GM13977 (cell line): ENCODE measurements at regions not wholly inside any gene's neighbourhood (a gene's known extent, or its start where the extent isn't known, plus 50 kb on each side); places are given as distances from the start of the nearest gene placed in this dataset.

Experiments used
- DNase-seq: peaks from one replicate; pipeline ENCODE4 v3.0.0; 2012; ENCODE audit warnings: low spot score
- in situ Hi-C: fragments of 300-500 bp; cut with MboI; formaldehyde crosslinking; loops from one replicate; pipeline ENCODE4 v1.12.0; 2022; ENCODE audit warnings: low sequenced_read_pairs, low pct_unique_long_range_greater_than_20kb, mixed read lengths, inconsistent platforms; ENCODE audit not compliant: unreplicated experiment
- TF ChIP-seq, protein P1 (sequence below): IDR thresholded peaks from 2 replicates; pipeline ENCODE4 v1.5.1; 2012; ENCODE audit warnings: mild to moderate bottlenecking, control low read depth; ENCODE audit not compliant: insufficient read depth; ENCODE audit errors: extremely low read depth, missing control alignments

DNA sequence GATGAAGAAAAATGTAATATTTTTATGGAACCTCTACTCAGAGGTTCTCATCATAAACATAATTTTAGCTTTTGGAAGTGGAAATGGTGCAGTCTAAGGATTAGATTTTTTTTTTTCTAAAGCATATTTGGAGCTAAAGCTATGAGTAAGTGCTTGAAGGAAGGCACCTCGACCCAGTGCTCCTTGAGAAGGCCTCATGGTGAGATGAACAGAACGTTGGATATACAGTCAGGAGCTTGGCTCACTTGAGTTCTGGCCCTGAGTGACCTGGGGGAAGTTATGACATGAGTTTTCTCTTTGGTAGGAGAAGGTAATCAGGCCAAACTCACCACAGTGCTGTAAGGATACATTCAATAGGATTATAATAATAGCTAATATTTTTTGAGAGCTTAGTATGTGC is 163.3 kb downstream of the JCAD start:
- in situ Hi-C loops, result no loop called here
- TF ChIP-seq, protein P1, sequence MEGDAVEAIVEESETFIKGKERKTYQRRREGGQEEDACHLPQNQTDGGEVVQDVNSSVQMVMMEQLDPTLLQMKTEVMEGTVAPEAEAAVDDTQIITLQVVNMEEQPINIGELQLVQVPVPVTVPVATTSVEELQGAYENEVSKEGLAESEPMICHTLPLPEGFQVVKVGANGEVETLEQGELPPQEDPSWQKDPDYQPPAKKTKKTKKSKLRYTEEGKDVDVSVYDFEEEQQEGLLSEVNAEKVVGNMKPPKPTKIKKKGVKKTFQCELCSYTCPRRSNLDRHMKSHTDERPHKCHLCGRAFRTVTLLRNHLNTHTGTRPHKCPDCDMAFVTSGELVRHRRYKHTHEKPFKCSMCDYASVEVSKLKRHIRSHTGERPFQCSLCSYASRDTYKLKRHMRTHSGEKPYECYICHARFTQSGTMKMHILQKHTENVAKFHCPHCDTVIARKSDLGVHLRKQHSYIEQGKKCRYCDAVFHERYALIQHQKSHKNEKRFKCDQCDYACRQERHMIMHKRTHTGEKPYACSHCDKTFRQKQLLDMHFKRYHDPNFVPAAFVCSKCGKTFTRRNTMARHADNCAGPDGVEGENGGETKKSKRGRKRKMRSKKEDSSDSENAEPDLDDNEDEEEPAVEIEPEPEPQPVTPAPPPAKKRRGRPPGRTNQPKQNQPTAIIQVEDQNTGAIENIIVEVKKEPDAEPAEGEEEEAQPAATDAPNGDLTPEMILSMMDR, result no peak
- no peak for DNase-seq

DNA sequence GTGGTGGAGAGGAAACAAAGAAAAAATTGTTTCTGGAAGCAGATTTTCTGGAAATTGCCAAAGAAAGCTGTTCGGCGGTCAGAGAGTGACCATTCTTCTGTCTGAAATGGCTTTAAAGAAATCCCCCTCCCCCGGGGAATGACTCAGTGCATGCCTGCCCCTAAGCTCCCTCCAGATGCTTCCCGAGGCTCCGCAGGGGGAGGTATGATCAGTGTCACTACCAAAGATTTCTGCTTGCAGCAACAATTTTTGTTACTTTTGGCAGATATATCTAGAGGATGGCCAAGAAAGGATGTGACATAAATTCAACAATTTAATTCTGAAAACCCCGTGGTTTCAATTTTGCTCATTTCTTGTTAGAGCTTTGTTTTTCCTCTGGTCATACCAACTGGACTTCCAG is 163.9 kb downstream of the JCAD start:
- DNase-seq, result no peak
- in situ Hi-C loops, result no loop called here
- TF ChIP-seq, protein P1, result no peak

DNA sequence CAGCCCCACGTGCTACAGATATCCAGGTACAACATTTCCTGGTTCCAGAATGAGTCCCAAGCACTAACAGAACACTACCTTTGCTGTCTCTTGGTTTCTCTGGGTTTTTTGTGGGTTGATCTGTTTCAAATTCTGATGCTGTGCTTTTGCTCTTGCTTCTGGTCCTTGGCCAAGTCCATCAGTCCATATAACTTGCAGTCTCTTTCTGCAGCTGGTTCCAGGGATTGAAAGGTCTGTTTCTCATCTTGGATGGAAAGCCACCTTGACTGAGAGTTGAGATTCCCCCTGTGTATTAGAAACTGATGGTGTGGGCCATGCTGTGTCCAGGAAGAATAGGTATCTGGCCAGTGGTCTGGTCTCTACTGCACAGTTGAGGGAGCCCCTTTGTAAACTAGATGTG is 171.1 kb downstream of the JCAD start:
- no peak for DNase-seq
- TF ChIP-seq, protein P1, result no peak
- in situ Hi-C loops, result no loop called here

DNA sequence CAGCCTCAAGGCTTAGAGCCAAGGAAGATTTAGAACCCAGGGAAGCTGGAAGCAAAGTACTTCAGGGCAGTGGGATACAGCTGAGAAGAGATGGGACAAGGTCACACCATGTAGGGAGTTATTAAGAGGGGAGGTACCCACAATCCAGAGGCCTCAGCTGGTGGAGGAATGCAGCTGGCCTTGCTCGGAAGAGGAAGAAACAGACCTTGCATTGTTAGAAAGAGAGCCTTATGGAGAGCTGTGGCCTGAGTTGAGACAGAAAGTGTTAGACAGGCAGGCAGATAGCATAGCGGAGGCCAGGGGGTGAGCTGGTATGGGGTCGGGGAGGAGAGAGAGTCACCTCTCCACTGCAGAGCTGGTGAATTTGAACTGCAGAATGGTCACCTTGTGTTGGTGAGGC is 173.1 kb downstream of the JCAD start:
- in situ Hi-C loops, result no loop called here
- TF ChIP-seq, protein P1, result no peak
- DNase-seq, result no peak

DNA sequence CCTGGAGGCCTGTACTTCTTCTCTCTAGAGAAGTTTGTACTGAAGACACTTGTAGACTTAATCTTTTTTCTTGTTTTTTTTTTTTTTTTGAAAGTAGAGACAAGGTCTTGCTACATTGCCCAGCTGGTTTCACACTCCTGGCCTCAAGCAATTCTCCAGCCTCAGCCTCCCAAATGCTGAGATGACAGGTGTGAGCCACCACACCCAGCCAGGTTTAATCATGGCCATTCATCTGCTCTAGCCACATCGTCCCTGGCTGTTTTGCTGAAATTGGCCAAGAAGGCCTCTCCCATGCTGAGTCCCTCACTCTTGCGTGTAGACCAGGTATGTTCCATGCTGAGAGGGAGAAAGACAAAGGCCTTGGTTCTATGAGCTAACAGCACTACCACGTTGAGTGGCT is 176.2 kb downstream of the JCAD start:
- in situ Hi-C loops, result no loop called here
- no peak for DNase-seq
- TF ChIP-seq, protein P1, result no peak

DNA sequence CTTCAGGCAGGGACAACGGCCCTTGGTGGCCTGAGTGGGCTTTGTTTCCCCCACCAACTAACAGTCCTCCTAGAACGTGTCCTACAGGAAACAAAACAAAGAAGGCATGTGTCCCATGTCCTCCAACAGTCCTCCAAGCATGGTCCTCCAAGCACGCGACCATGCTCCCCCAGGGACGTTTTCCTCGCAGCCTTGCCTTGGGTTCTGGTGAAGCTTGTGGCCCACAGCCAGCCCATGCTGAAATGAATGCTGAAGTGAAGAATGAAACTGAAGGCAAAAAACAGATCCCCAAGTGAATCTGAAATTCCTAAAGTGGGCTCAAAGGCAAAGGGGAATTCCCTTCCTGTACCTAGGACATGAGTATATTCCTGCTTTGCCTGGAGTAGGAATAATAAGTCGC is 176.6 kb downstream of the JCAD start:
- DNase-seq, result no peak
- TF ChIP-seq, protein P1, result no peak
- in situ Hi-C loops, result no loop called here

DNA sequence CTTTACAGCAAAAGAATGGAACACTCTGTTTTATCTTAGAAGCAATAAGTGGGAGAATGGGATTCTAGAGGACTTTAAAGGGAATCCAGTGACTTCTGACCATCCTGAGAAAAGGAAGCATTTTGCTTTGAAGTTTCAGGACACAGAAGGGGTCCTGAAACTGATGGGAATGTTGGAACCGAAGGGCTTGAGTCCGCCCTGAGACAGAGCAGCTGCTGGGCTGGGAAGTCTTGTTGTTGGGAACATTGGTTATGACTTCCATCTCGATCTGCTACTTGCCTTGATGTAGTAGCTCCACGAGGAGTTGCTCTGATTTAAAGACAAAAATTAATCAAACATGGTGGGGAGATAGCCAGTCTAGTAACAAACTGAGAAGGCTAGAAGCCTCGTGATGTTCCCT is 177.6 kb downstream of the JCAD start:
- DNase-seq, result no peak
- in situ Hi-C loops, result no loop called here
- TF ChIP-seq, protein P1, result no peak
